ENCODE measurements at regions not wholly inside any gene's neighbourhood (a gene's known extent, or its start where the extent isn't known, plus 50 kb on each side); places are given as distances from the start of the nearest gene placed in this dataset.

DNA sequence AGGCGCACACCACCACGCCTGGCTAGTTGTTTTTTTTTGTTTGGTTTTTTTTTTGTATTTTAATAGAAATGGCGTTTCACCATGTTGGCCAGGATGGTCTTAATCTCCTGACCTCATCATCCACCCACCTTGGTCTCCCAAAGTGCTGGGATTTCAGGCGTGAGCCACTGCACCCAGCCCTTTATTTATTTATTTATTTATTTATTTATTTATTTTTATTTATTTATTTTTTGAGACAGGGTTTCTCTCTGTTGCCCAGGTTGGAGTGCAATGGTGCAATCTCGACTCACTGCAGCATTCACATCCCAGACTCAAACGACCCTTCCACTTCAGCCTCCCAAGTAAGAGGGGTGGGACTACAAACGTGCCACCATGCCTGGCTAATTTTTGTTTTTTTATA, 63.0 kb upstream of the ADAMTSL1 start:
- Histone ChIP-seq H3K14ac (ENCODE audit: insufficient read depth, low read length) (no peak overlapping the region), H3K9ac (ENCODE audit: extremely low read depth, insufficient read length, low read length) (no peak overlapping the region), H3K18ac (ENCODE audit: insufficient read length, low read depth, low read length) (no peak overlapping the region), H3K27me3 (ENCODE audit: insufficient read depth, low read length) (no peaks in the 10 kb centered on the region), H3K27ac (ENCODE audit: insufficient read length, low read depth, low read length) (no peak overlapping the region), H3K56ac (ENCODE audit: insufficient read length, low read depth, low read length) (no peak overlapping the region), H3K23me2 (ENCODE audit: insufficient read length, low read depth, low read length, poor library complexity, severe bottlenecking) (no peaks in the 10 kb centered on the region), H3K23ac (ENCODE audit: insufficient read length, low read depth, low read length) (no peak overlapping the region), H4K5ac (ENCODE audit: insufficient read length, low read depth, low read length) (no peak overlapping the region), H3K4me2 (ENCODE audit: insufficient read depth, insufficient read length, low read length) (no peak overlapping the region), H2BK12ac (ENCODE audit: insufficient read length, low read depth, low read length) (no peak overlapping the region), H2BK15ac (ENCODE audit: low read depth, low read length) (no peak overlapping the region), H2AFZ (ENCODE audit: low read length) (no peak overlapping the region), H3K79me2 (ENCODE audit: insufficient read depth, low read length) (no peaks in the 10 kb centered on the region), H3K4me1 (ENCODE audit: insufficient read depth, low read length) (no peaks in the 10 kb centered on the region; the same call in 1 of the 2 replicates), H4K20me1 (ENCODE audit: control insufficient read depth, insufficient read depth, insufficient read length) (no peaks in the 10 kb centered on the region), H3K79me1 (ENCODE audit: insufficient read depth, low read depth, low read length, poor library complexity, severe bottlenecking) (no peaks in the 10 kb centered on the region), H3K4ac (ENCODE audit: low read depth, low read length) (no peak overlapping the region), H3T11ph (ENCODE audit: low read length) (no peak overlapping the region), H4K8ac (replicated peaks; ENCODE audit: insufficient read length, low read depth, low read length) (no peak overlapping the region), H3K9me3 (ENCODE audit: control insufficient read depth, low read depth, low read length) (no peaks in the 10 kb centered on the region), H2BK20ac (ENCODE audit: low read depth, low read length, poor library complexity, severe bottlenecking) (no peak overlapping the region), H2BK120ac (ENCODE audit: low read depth, low read length, poor library complexity, severe bottlenecking) (no peak overlapping the region), H2AK5ac (ENCODE audit: insufficient read length, low read length) (no peak overlapping the region), H2BK5ac (ENCODE audit: insufficient read length, low read length) (no peak overlapping the region), H4K91ac (ENCODE audit: insufficient read length, low read depth, low read length) (no peak overlapping the region)
- H3K9me3 Mint-ChIP-seq, result no peaks in the 10 kb centered on the region; a peak in 1 of 5 replicates
- no peak overlapping the region for H3K27ac Mint-ChIP-seq
- WGBS (ENCODE audit: extremely low coverage, insufficient read length, low lambda C conversion rate), result no CpG with 5 or more reads among the region's 7 CpGs
- H3K36me3 Mint-ChIP-seq (ENCODE audit: insufficient read depth in 1 of 3, low read depth in 3 of 3), result no peaks in the 10 kb centered on the region
- TF ChIP-seq, protein P1, sequence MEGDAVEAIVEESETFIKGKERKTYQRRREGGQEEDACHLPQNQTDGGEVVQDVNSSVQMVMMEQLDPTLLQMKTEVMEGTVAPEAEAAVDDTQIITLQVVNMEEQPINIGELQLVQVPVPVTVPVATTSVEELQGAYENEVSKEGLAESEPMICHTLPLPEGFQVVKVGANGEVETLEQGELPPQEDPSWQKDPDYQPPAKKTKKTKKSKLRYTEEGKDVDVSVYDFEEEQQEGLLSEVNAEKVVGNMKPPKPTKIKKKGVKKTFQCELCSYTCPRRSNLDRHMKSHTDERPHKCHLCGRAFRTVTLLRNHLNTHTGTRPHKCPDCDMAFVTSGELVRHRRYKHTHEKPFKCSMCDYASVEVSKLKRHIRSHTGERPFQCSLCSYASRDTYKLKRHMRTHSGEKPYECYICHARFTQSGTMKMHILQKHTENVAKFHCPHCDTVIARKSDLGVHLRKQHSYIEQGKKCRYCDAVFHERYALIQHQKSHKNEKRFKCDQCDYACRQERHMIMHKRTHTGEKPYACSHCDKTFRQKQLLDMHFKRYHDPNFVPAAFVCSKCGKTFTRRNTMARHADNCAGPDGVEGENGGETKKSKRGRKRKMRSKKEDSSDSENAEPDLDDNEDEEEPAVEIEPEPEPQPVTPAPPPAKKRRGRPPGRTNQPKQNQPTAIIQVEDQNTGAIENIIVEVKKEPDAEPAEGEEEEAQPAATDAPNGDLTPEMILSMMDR (conservative IDR thresholded peaks at IDR 0.05), result no peak
- H3K4me1 Mint-ChIP-seq, result no peaks in the 10 kb centered on the region
- no peak for DNase-seq
- H3K27me3 Mint-ChIP-seq (ENCODE audit: low read depth), result no peaks in the 10 kb centered on the region
- no peak overlapping the region for H3K4me3 Mint-ChIP-seq
